ENCODE measurements at regions not wholly inside any gene's neighbourhood (a gene's known extent, or its start where the extent isn't known, plus 50 kb on each side); places are given as distances from the start of the nearest gene placed in this dataset.

DNA sequence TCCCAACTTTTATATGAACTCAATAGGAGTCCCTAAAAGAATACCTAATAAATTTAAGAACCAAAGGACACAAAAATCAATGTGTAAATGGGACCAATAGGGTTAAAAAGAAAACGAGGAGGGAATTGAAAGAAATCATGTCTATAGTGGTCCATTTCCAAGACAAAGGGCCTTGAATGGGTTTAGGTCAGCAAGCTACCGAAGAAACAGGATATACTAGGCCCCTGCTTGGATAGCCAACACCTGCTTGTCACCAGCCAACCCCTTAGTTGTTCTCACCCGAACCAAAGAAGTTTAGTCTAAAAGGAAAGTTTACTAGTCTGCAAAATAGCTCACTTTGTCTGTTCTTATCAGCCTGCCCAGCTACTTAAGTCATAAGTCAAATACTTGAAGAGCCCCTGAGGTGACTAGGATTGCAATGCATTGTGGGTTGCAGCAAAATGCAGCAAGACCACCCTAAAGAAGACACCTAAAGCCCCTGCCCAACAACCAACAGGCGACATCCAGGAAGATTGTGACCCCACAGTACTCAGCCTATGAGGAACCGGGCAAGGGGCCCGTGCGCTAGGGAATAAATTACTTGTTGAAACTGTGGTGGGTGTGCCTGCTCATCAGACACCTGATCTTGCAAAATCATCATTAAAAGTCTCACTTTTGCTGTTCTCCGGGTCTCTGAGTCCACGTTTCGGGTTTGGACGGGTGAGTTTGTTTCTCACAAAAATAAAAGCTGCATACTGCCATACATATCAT lies 183.9 kb upstream of the PPP1R26 start:
- Histone ChIP-seq H2BK15ac (ENCODE audit: low read depth, poor library complexity, severe bottlenecking) (no peak overlapping the region), H3K4me3 (ENCODE audit: insufficient read depth in 1 of 2, low read depth in 1 of 2, low read length in 2 of 2) (no peak overlapping the region), H3K9me3 (ENCODE audit: control insufficient read depth, low read length) (no peaks in the 10 kb centered on the region), H3K36me3 (ENCODE audit: control insufficient read depth in 1 of 2, insufficient read depth in 2 of 2, low read depth in 1 of 2, low read length in 2 of 2) (no peaks in the 10 kb centered on the region), H3K23ac (ENCODE audit: low read length in 2 of 2) (no peak overlapping the region), H3K4me1 (ENCODE audit: control insufficient read depth, insufficient read depth, low read depth, low read length) (no peaks in the 10 kb centered on the region), H2BK12ac (ENCODE audit: low read length in 2 of 2) (no peak overlapping the region), H2BK120ac (ENCODE audit: low read depth, low read length) (no peak overlapping the region), H3K79me1 (replicated peaks; ENCODE audit: low read length, poor library complexity, severe bottlenecking) (no peaks in the 10 kb centered on the region), H4K8ac (ENCODE audit: low read length) (no peak overlapping the region), H3K9ac (ENCODE audit: low read length) (no peak overlapping the region), H3K27ac (ENCODE audit: low read length, poor library complexity, severe bottlenecking) (no peak overlapping the region), H3K14ac (ENCODE audit: low read length in 2 of 2) (no peak overlapping the region), H2BK5ac (ENCODE audit: low read depth, low read length, poor library complexity, severe bottlenecking) (no peak overlapping the region), H3K18ac (ENCODE audit: low read depth in 1 of 2, low read length in 2 of 2) (no peak overlapping the region), H2AK5ac (ENCODE audit: low read length, severe bottlenecking) (no peak overlapping the region), H4K91ac (ENCODE audit: low read length) (no peak overlapping the region), H2AFZ (ENCODE audit: low read depth, low read length) (no peak overlapping the region), H3K4me2 (ENCODE audit: low read length, poor library complexity, severe bottlenecking) (no peak overlapping the region), H3K27me3 (ENCODE audit: control insufficient read depth in 1 of 2, insufficient read depth in 1 of 2, low read length in 2 of 2) (peaks cover 0 to 55% of the 10 kb centered on the region in 2 experiments), H3K4ac (ENCODE audit: low read depth in 1 of 2, low read length in 2 of 2) (no peak overlapping the region)
- WGBS: 73% methylated on average over 7 of the region's 11 CpGs
- DNase-seq: no peak

- H3K27me3 ChIP-seq (ENCODE audit: control insufficient read depth in 1 of 2, insufficient read depth in 1 of 2, low read length in 2 of 2): peaks cover 0 to 51% of the 10 kb centered on the region in 2 experiments
These were observed 182.7 kb upstream of the PPP1R26 start for GRCh38 chr9:135296735-135297455.

DNA sequence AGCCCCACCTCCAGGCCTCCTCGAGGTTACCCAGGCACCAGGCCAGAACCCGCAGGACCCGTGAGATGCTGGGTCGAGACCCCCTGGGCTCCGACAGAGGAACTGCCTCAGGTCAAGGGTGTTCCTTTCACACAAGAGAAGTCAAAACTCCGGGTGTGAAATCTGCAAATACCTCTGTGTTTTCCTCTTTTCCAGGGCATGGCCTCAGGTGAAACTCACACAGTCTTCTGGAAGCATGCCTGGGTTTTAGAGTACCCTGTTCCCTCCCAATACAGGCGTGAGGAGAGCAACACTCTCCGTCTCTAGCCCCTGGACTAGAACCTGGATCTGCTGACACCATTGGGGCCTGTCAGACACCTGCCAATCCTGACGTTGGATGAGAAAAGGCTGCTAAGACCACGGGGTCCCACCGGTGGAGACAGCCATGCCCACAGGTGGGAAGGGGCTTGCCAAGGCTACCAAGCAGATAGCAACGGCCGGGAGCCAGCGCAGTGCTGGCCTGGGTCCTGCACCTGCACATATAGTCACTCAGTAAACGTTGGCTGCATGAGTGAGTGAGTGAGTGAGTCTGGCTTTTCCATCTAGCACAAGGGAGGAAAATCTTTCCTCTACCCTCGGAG lies 182.0 kb upstream of the PPP1R26 start:
- Histone ChIP-seq H3K9ac (ENCODE audit: low read length) (no peak overlapping the region), H3K27me3 (ENCODE audit: control insufficient read depth in 1 of 2, insufficient read depth in 1 of 2, low read length in 2 of 2) (peaks cover 0 to 44% of the 10 kb centered on the region in 2 experiments), H3K27ac (ENCODE audit: low read length, poor library complexity, severe bottlenecking) (no peak overlapping the region), H3K79me1 (replicated peaks; ENCODE audit: low read length, poor library complexity, severe bottlenecking) (no peaks in the 10 kb centered on the region), H2BK15ac (ENCODE audit: low read depth, poor library complexity, severe bottlenecking) (no peak overlapping the region), H3K23ac (ENCODE audit: low read length in 2 of 2) (no peak overlapping the region), H3K36me3 (ENCODE audit: control insufficient read depth in 1 of 2, insufficient read depth in 2 of 2, low read depth in 1 of 2, low read length in 2 of 2) (no peaks in the 10 kb centered on the region), H3K4ac (ENCODE audit: low read depth in 1 of 2, low read length in 2 of 2) (no peak overlapping the region), H2AFZ (ENCODE audit: low read depth, low read length) (no peak overlapping the region), H3K18ac (ENCODE audit: low read depth in 1 of 2, low read length in 2 of 2) (no peak overlapping the region), H2BK12ac (ENCODE audit: low read length in 2 of 2) (no peak overlapping the region), H2BK5ac (ENCODE audit: low read depth, low read length, poor library complexity, severe bottlenecking) (no peak overlapping the region), H3K4me1 (ENCODE audit: control insufficient read depth, insufficient read depth, low read depth, low read length) (no peaks in the 10 kb centered on the region), H4K91ac (ENCODE audit: low read length) (no peak overlapping the region), H2BK120ac (ENCODE audit: low read depth, low read length) (no peak overlapping the region), H3K4me3 (ENCODE audit: insufficient read depth in 1 of 2, low read depth in 1 of 2, low read length in 2 of 2) (no peak overlapping the region), H2AK5ac (ENCODE audit: low read length, severe bottlenecking) (no peak overlapping the region), H3K4me2 (ENCODE audit: low read length, poor library complexity, severe bottlenecking) (no peak overlapping the region), H4K8ac (ENCODE audit: low read length) (no peak overlapping the region), H3K9me3 (ENCODE audit: control insufficient read depth, low read length) (no peaks in the 10 kb centered on the region), H3K14ac (ENCODE audit: low read length in 2 of 2) (no peak overlapping the region)
- WGBS: 65% methylated on average over 16 of the region's 16 CpGs
- no peak for DNase-seq

More at GRCh38 chr9:135296735-135297455, 182.7 kb upstream of the PPP1R26 start:
- H3K4me2 ChIP-seq (ENCODE audit: low read length, poor library complexity, severe bottlenecking): no peak overlapping the region
- no peak overlapping the region for H2BK5ac ChIP-seq (ENCODE audit: low read depth, low read length, poor library complexity, severe bottlenecking)
- H3K4me3 ChIP-seq (ENCODE audit: insufficient read depth in 1 of 2, low read depth in 1 of 2, low read length in 2 of 2): no peak overlapping the region
- no peak overlapping the region for H3K9ac ChIP-seq (ENCODE audit: low read length)
- no peak overlapping the region for H2AFZ ChIP-seq (ENCODE audit: low read depth, low read length)
- no peak for DNase-seq
- H3K79me1 ChIP-seq (replicated peaks; ENCODE audit: low read length, poor library complexity, severe bottlenecking): no peaks in the 10 kb centered on the region
- H4K91ac ChIP-seq (ENCODE audit: low read length): no peak overlapping the region
- no peak overlapping the region for H3K27ac ChIP-seq (ENCODE audit: low read length, poor library complexity, severe bottlenecking)
- H3K36me3 ChIP-seq (ENCODE audit: control insufficient read depth in 1 of 2, insufficient read depth in 2 of 2, low read depth in 1 of 2, low read length in 2 of 2): no peaks in the 10 kb centered on the region
- H3K4me1 ChIP-seq (ENCODE audit: control insufficient read depth, insufficient read depth, low read depth, low read length): no peaks in the 10 kb centered on the region
- 68% methylated on average over 12 of the region's 12 CpGs for WGBS
- H4K8ac ChIP-seq (ENCODE audit: low read length): no peak overlapping the region
- no peaks in the 10 kb centered on the region for H3K9me3 ChIP-seq (ENCODE audit: control insufficient read depth, low read length)
- H3K4ac ChIP-seq (ENCODE audit: low read depth in 1 of 2, low read length in 2 of 2): no peak overlapping the region
- H3K14ac ChIP-seq (ENCODE audit: low read length in 2 of 2): no peak overlapping the region
- H2BK15ac ChIP-seq (ENCODE audit: low read depth, poor library complexity, severe bottlenecking): no peak overlapping the region
- no peak overlapping the region for H3K18ac ChIP-seq (ENCODE audit: low read depth in 1 of 2, low read length in 2 of 2)
- H2BK12ac ChIP-seq (ENCODE audit: low read length in 2 of 2): no peak overlapping the region
- H2AK5ac ChIP-seq (ENCODE audit: low read length, severe bottlenecking): no peak overlapping the region
- no peak overlapping the region for H2BK120ac ChIP-seq (ENCODE audit: low read depth, low read length)
- H3K23ac ChIP-seq (ENCODE audit: low read length in 2 of 2): no peak overlapping the region

DNA sequence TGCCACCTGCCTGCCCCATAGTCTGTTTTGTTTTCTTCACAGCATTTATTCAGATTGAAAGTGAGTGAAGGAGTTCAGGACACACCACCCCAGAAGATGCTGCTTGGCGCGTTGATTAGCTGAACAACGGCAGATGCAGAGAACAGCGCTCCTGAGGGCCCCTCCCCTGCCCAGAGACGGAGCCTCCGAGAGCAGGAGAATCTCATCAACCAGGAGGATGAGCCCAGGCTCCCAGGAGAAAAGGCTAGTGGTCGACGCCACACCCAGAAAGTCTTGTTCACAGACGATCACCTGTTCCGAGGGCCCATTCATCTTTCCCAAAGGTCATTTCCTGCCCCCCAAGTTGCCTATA lies 180.4 kb upstream of the PPP1R26 start:
- Histone ChIP-seq H3K27me3 (ENCODE audit: control insufficient read depth in 1 of 2, insufficient read depth in 1 of 2, low read length in 2 of 2) (peaks cover 0 to 43% of the 10 kb centered on the region in 2 experiments), H3K4ac (ENCODE audit: low read depth in 1 of 2, low read length in 2 of 2) (no peak overlapping the region), H2BK120ac (ENCODE audit: low read depth, low read length) (no peak overlapping the region), H4K91ac (ENCODE audit: low read length) (no peak overlapping the region), H3K9me3 (ENCODE audit: control insufficient read depth, low read length) (no peaks in the 10 kb centered on the region), H2BK5ac (ENCODE audit: low read depth, low read length, poor library complexity, severe bottlenecking) (no peak overlapping the region), H2AFZ (ENCODE audit: low read depth, low read length) (no peak overlapping the region), H4K8ac (ENCODE audit: low read length) (no peak overlapping the region), H2AK5ac (ENCODE audit: low read length, severe bottlenecking) (no peak overlapping the region), H3K14ac (ENCODE audit: low read length in 2 of 2) (no peak overlapping the region), H3K36me3 (ENCODE audit: control insufficient read depth in 1 of 2, insufficient read depth in 2 of 2, low read depth in 1 of 2, low read length in 2 of 2) (no peaks in the 10 kb centered on the region), H2BK15ac (ENCODE audit: low read depth, poor library complexity, severe bottlenecking) (no peak overlapping the region), H3K79me1 (replicated peaks; ENCODE audit: low read length, poor library complexity, severe bottlenecking) (no peaks in the 10 kb centered on the region), H3K27ac (ENCODE audit: low read length, poor library complexity, severe bottlenecking) (no peak overlapping the region), H3K18ac (ENCODE audit: low read depth in 1 of 2, low read length in 2 of 2) (no peak overlapping the region), H3K4me3 (ENCODE audit: insufficient read depth in 1 of 2, low read depth in 1 of 2, low read length in 2 of 2) (no peak overlapping the region), H3K23ac (ENCODE audit: low read length in 2 of 2) (no peak overlapping the region), H3K4me2 (ENCODE audit: low read length, poor library complexity, severe bottlenecking) (no peak overlapping the region), H3K9ac (ENCODE audit: low read length) (no peak overlapping the region), H2BK12ac (ENCODE audit: low read length in 2 of 2) (no peak overlapping the region), H3K4me1 (ENCODE audit: control insufficient read depth, insufficient read depth, low read depth, low read length) (no peaks in the 10 kb centered on the region)
- DNase-seq: no peak
- WGBS: 88% methylated on average over 10 of the region's 10 CpGs

Measured in mesenchymal stem cell (in vitro differentiated cells and primary cell).